Parathyroid adenoma (tissue), 2 donors: ENCODE measurements at regions not wholly inside any gene's neighbourhood (a gene's known extent, or its start where the extent isn't known, plus 50 kb on each side); places are given as distances from the start of the nearest gene placed in this dataset.

ENCODE experiments used
- H2AFZ ChIP-seq: fragments of 300-600 bp; sonication (generic); one replicate; pipeline ENCODE4 v1.7.0; 2017; ENCODE audit warnings: antibody characterized with exemption, mild to moderate bottlenecking
- H3K27ac ChIP-seq: fragments of 300-600 bp; sonication (generic); one replicate; pipeline ENCODE4 v1.7.0; 2017
- H3K27me3 ChIP-seq: fragments of 300-600 bp; sonication (generic); one replicate; pipeline ENCODE4 v1.7.0; 2017; ENCODE audit warnings: low read length; ENCODE audit not compliant: control insufficient read depth, insufficient read depth
- H3K36me3 ChIP-seq: fragments of 300-600 bp; sonication (generic); one replicate; pipeline ENCODE4 v1.7.0; 2017; ENCODE audit warnings: low read length; ENCODE audit not compliant: control insufficient read depth, insufficient read depth
- H3K4me1 ChIP-seq: fragments of 300-600 bp; sonication (generic); one replicate; pipeline ENCODE4 v1.7.0; 2017; ENCODE audit warnings: control low read depth
- H3K4me2 ChIP-seq: fragments of 300-600 bp; sonication (generic); one replicate; pipeline ENCODE4 v1.7.0; 2017; ENCODE audit warnings: low read length
- H3K4me3 ChIP-seq: fragments of 300-600 bp; sonication (generic); one replicate; pipeline ENCODE4 v1.7.0; 2017; ENCODE audit warnings: low read depth, low read length
- H3K79me2 ChIP-seq: fragments of 300-600 bp; sonication (generic); one replicate; pipeline ENCODE4 v1.7.0; 2017; ENCODE audit warnings: control low read depth
- H3K9ac ChIP-seq: fragments of 300-600 bp; sonication (generic); one replicate; pipeline ENCODE4 v1.7.0; 2017; ENCODE audit warnings: mild to moderate bottlenecking
- H3K9me3 ChIP-seq: fragments of 300-600 bp; sonication (generic); one replicate; pipeline ENCODE4 v1.7.0; 2017; ENCODE audit warnings: low read length; ENCODE audit not compliant: control insufficient read depth
- TF ChIP-seq, protein P1 (sequence below): fragments of 300-600 bp; sonication (generic); IDR thresholded peaks from one replicate; pipeline ENCODE4 v1.7.0; 2017; ENCODE audit warnings: antibody characterized with exemption, mild to moderate bottlenecking
- donor health status: primary hyperparathyroidism.

GRCh38 chr12:58159941-58160340 is 218.6 kb downstream of the ATP23 start:
- Histone ChIP-seq H3K4me3 (no peak overlapping the region), H3K27me3 (no peaks in the 10 kb centered on the region), H3K27ac (no peak overlapping the region), H3K79me2 (no peaks in the 10 kb centered on the region), H3K36me3 (no peaks in the 10 kb centered on the region), H2AFZ (no peak overlapping the region), H3K9ac (no peak overlapping the region), H3K4me2 (no peak overlapping the region), H3K4me1 (no peaks in the 10 kb centered on the region), H3K9me3 (no peaks in the 10 kb centered on the region)
- TF ChIP-seq, protein P1, sequence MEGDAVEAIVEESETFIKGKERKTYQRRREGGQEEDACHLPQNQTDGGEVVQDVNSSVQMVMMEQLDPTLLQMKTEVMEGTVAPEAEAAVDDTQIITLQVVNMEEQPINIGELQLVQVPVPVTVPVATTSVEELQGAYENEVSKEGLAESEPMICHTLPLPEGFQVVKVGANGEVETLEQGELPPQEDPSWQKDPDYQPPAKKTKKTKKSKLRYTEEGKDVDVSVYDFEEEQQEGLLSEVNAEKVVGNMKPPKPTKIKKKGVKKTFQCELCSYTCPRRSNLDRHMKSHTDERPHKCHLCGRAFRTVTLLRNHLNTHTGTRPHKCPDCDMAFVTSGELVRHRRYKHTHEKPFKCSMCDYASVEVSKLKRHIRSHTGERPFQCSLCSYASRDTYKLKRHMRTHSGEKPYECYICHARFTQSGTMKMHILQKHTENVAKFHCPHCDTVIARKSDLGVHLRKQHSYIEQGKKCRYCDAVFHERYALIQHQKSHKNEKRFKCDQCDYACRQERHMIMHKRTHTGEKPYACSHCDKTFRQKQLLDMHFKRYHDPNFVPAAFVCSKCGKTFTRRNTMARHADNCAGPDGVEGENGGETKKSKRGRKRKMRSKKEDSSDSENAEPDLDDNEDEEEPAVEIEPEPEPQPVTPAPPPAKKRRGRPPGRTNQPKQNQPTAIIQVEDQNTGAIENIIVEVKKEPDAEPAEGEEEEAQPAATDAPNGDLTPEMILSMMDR = no peak

GRCh38 chr12:58161773-58162172 is 220.4 kb downstream of the ATP23 start:
- H3K27ac ChIP-seq = no peak overlapping the region
- TF ChIP-seq, protein P1 = no peak
- H3K27me3 ChIP-seq = no peaks in the 10 kb centered on the region
- no peak overlapping the region for H2AFZ ChIP-seq
- H3K4me2 ChIP-seq = no peak overlapping the region
- no peaks in the 10 kb centered on the region for H3K79me2 ChIP-seq
- H3K4me3 ChIP-seq = no peak overlapping the region
- no peaks in the 10 kb centered on the region for H3K4me1 ChIP-seq
- no peaks in the 10 kb centered on the region for H3K36me3 ChIP-seq
- H3K9me3 ChIP-seq = no peaks in the 10 kb centered on the region
- H3K9ac ChIP-seq = no peak overlapping the region

DNA sequence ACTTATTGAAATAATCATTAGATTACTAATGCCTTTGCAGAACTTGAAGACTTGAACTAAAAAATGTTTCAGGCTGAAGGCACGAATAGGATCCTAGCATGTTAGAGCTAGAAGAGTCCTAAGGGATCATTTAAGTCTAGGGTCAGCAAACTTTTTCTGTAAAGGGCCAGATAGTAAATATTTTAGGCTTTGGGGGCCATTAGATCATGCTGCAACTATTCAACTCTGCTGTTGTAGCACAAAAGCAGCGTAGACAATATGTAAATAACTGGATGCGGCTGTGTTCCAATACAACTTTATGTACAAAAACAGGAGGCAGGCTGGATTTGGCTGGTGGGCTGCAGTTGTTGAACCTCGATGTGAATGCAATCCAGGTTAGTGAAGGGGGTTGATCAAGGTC is 221.7 kb downstream of the ATP23 start:
- no peaks in the 10 kb centered on the region for H3K79me2 ChIP-seq
- no peaks in the 10 kb centered on the region for H3K36me3 ChIP-seq
- TF ChIP-seq, protein P1 = no peak
- no peaks in the 10 kb centered on the region for H3K4me1 ChIP-seq
- H3K27me3 ChIP-seq = no peaks in the 10 kb centered on the region
- H3K4me3 ChIP-seq = no peak overlapping the region
- no peak overlapping the region for H3K9ac ChIP-seq
- H3K9me3 ChIP-seq = no peaks in the 10 kb centered on the region
- no peak overlapping the region for H2AFZ ChIP-seq
- no peak overlapping the region for H3K27ac ChIP-seq
- no peak overlapping the region for H3K4me2 ChIP-seq

- Histone ChIP-seq H3K79me2 (no peaks in the 10 kb centered on the region), H3K4me1 (no peaks in the 10 kb centered on the region), H3K27me3 (no peaks in the 10 kb centered on the region), H3K36me3 (no peaks in the 10 kb centered on the region), H3K9ac (no peak overlapping the region), H3K27ac (no peak overlapping the region), H2AFZ (no peak overlapping the region), H3K4me3 (no peak overlapping the region), H3K4me2 (no peak overlapping the region), H3K9me3 (no peaks in the 10 kb centered on the region)
- TF ChIP-seq, protein P1 = no peak
Measured at GRCh38 chr12:58166643-58167042, 225.3 kb downstream of the ATP23 start.

DNA sequence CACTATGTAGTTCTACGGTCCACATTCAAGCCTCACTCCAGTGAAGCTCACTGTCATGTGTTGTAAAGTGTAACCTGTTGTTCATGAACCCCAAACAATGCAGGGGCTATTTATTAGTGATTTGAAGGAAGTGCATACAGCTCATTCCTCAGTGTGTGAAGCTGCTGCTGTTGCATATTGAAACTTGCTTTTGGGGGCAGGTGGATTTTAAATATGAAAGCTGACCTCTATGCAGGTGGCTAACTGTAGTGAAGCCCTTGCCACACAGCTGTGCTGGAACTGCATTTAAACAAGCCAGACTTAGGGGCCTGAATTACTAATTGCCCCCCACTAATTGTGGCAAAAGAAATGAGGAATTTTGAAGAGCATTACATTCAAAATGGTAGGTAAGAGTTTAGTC is 226.3 kb downstream of the ATP23 start:
- Histone ChIP-seq H3K9me3 (no peaks in the 10 kb centered on the region), H3K9ac (no peak overlapping the region), H3K4me1 (no peaks in the 10 kb centered on the region), H3K4me3 (no peak overlapping the region), H3K27ac (no peak overlapping the region), H3K27me3 (no peaks in the 10 kb centered on the region), H3K4me2 (no peak overlapping the region), H2AFZ (no peak overlapping the region), H3K79me2 (no peaks in the 10 kb centered on the region), H3K36me3 (no peaks in the 10 kb centered on the region)
- TF ChIP-seq, protein P1 = no peak
